SK-N-SH treated with all-trans-retinoic acid at 6 μM for 48 hours (cell line): ENCODE measurements at regions not wholly inside any gene's neighbourhood (a gene's known extent, or its start where the extent isn't known, plus 50 kb on each side); places are given as distances from the start of the nearest gene placed in this dataset.

ENCODE experiments used
- BACH2 ChIP-seq: fragments of 250-450 bp; sonication (Bioruptor Pico); IDR thresholded peaks from 2 replicates; pipeline ENCODE4 v1.9.0; 2021; ENCODE audit warnings: mild to moderate bottlenecking, borderline replicate concordance
- CSDC2 ChIP-seq: fragments of 250-450 bp; sonication (Bioruptor Pico); IDR thresholded peaks from 2 replicates; pipeline ENCODE4 v1.5.0; 2020; ENCODE audit warnings: mild to moderate bottlenecking, moderate library complexity
- ISL1 ChIP-seq: fragments of 250-450 bp; sonication (Bioruptor Pico); IDR thresholded peaks from 2 replicates; pipeline ENCODE4 v2.1.2; 2022; ENCODE audit warnings: mild to moderate bottlenecking, moderate library complexity
- RARB ChIP-seq: fragments of 250-450 bp; sonication (Bioruptor Pico); IDR thresholded peaks from 2 replicates; pipeline ENCODE4 v1.8.0; 2021; ENCODE audit warnings: mild to moderate bottlenecking, moderate library complexity
- ZFP30 ChIP-seq: fragments of 450-650 bp; formaldehyde crosslinking; IDR thresholded peaks from 2 replicates; pipeline ENCODE4 v1.5.0; 2022; ENCODE audit warnings: mild to moderate bottlenecking, moderate library complexity
- ZNF70 ChIP-seq: fragments of 450-650 bp; formaldehyde crosslinking; IDR thresholded peaks from 2 replicates; pipeline ENCODE4 v1.5.0; 2020; ENCODE audit warnings: mild to moderate bottlenecking, moderate library complexity
- TF ChIP-seq, protein P1 (sequence below): fragments of 250-450 bp; sonication (Bioruptor Pico); IDR thresholded peaks from 2 replicates; pipeline ENCODE4 v1.8.0; 2020; ENCODE audit warnings: mild to moderate bottlenecking, moderate library complexity, borderline replicate concordance
- TF ChIP-seq, protein P2 (sequence below): fragments of 250-450 bp; sonication (Bioruptor Pico); IDR thresholded peaks from 2 replicates; pipeline ENCODE4 v1.8.0; 2021; ENCODE audit warnings: low read depth, mild to moderate bottlenecking, moderate library complexity, borderline replicate concordance

DNA sequence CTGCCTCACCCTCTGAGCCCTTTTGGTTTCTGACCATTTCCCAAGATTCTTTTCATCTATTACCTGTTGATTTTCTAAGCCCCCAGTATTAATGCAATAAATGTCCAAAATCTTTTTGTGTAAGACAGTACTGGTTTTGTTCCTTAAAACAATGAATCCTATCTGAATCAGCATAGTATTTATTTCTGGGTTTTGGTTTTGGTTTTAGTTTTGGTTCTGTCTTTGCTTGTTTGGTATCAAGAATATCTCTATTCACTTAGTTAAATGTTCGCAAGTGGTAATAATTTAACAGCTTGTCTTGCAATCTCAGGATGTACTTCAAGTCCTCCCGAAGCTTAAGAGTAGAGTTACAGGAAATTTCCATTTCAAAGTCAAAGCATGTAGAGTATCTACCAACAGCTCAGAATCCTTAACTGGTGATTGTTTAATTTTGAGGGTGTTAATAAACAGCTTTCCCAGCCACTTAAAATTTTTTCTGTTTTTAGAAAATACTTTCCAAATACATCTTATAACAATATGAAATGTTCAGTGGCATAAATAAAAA is 67.7 kb upstream of the NEDD4L start:
- no peak for TF ChIP-seq ZFP30 (CRISPR knock-in tag)
- TF ChIP-seq, protein P1, sequence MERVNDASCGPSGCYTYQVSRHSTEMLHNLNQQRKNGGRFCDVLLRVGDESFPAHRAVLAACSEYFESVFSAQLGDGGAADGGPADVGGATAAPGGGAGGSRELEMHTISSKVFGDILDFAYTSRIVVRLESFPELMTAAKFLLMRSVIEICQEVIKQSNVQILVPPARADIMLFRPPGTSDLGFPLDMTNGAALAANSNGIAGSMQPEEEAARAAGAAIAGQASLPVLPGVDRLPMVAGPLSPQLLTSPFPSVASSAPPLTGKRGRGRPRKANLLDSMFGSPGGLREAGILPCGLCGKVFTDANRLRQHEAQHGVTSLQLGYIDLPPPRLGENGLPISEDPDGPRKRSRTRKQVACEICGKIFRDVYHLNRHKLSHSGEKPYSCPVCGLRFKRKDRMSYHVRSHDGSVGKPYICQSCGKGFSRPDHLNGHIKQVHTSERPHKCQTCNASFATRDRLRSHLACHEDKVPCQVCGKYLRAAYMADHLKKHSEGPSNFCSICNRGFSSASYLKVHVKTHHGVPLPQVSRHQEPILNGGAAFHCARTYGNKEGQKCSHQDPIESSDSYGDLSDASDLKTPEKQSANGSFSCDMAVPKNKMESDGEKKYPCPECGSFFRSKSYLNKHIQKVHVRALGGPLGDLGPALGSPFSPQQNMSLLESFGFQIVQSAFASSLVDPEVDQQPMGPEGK (CRISPR knock-in tag): no peak
- no peak for TF ChIP-seq CSDC2 (CRISPR knock-in tag)
- no peak for TF ChIP-seq BACH2 (CRISPR knock-in tag)
- TF ChIP-seq RARB (CRISPR knock-in tag): no peak
- no peak for TF ChIP-seq ZNF70 (CRISPR knock-in tag)
- no peak for TF ChIP-seq ISL1 (CRISPR knock-in tag)
- TF ChIP-seq, protein P2, sequence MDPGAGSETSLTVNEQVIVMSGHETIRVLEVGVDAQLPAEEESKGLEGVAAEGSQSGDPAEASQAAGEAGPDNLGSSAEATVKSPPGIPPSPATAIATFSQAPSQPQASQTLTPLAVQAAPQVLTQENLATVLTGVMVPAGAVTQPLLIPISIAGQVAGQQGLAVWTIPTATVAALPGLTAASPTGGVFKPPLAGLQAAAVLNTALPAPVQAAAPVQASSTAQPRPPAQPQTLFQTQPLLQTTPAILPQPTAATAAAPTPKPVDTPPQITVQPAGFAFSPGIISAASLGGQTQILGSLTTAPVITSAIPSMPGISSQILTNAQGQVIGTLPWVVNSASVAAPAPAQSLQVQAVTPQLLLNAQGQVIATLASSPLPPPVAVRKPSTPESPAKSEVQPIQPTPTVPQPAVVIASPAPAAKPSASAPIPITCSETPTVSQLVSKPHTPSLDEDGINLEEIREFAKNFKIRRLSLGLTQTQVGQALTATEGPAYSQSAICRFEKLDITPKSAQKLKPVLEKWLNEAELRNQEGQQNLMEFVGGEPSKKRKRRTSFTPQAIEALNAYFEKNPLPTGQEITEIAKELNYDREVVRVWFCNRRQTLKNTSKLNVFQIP: no peak
